Right lobe of liver (tissue), 6 donors: ENCODE measurements at regions not wholly inside any gene's neighbourhood (a gene's known extent, or its start where the extent isn't known, plus 50 kb on each side); places are given as distances from the start of the nearest gene placed in this dataset.

Experiments used
- ATAC-seq, 4 donors: fragments of 200-7000 bp; cut with Tn5 transposase; one replicate each; pipeline ENCODE4 v1.9.1; 2020; ENCODE audit warnings: mild to moderate bottlenecking in 4 of 4, moderate library complexity in 4 of 4
- DNase-seq, 3 donors: peaks; one replicate each; pipeline ENCODE4 v3.0.0-alpha.2; 2020
- H3K27ac ChIP-seq, 3 donors: fragments of 200-600 bp; one replicate each; pipeline ENCODE4 v1.8.0; 2022
- H3K27me3 ChIP-seq, 2 donors: fragments of 200-600 bp; one replicate each; pipeline ENCODE4 v1.8.0; 2022
- H3K36me3 ChIP-seq, 4 donors: fragments of 200-600 bp; sonication (generic) in 1 of 4; one replicate each; pipeline versions ENCODE4 v1.5.1 to v1.8.0; 2017 to 2022; ENCODE audit warnings: control low read depth in 1 of 4
- H3K4me1 ChIP-seq, 4 donors: fragments of 200-600 bp; sonication (generic) in 1 of 4; one replicate each; pipeline versions ENCODE4 v1.5.1 to v1.8.0; 2017 to 2022; ENCODE audit warnings: control low read depth in 1 of 4
- H3K4me3 ChIP-seq, 3 donors: fragments of 200-600 bp; one replicate each; pipeline ENCODE4 v1.8.0; 2022
- H3K9me3 ChIP-seq, 4 donors: fragments of 200-600 bp; sonication (generic) in 1 of 4; one replicate each; pipeline versions ENCODE4 v1.5.1 to v1.8.0; 2017 to 2022; ENCODE audit warnings: control low read depth in 1 of 4
- POLR2A ChIP-seq: fragments of 450-650 bp; IDR thresholded peaks from one replicate; pipeline ENCODE4 v1.6.1; 2017; ENCODE audit warnings: antibody characterized with exemption, mild to moderate bottlenecking
- WGBS: methylation state at CpG from one replicate; pipeline ENCODE4 v1.1.6; 2018; ENCODE audit warnings: low coverage, low lambda C conversion rate; ENCODE audit not compliant: insufficient coverage; ENCODE audit errors: missing lambda C conversion rate; 5-methylcytosine and 5-hydroxymethylcytosine counted together
- intact Hi-C, 2 donors: fragments of 100-400 bp; cut with DNase I; formaldehyde crosslinking; loops; one replicate each; pipeline versions ENCODE4 v1.11.2 to v1.14.1; 2022
- TF ChIP-seq, protein P1 (sequence below), 4 donors: fragments of 200-600 bp in 3 of 4; fragments of 450-650 bp in 1 of 4; IDR thresholded peaks; one replicate each; pipeline versions ENCODE4 v1.5.1 to v1.8.0; 2016 to 2022; ENCODE audit warnings: antibody characterized with exemption in 4 of 4, mild to moderate bottlenecking in 2 of 4
- donor health status: DM: no; HTN: yes; CAD: no.
- donor health status: DM: no; HTN: no; CAD: no.
- donor health status: DM: no; HTN: no; CAD: no.
- donor health status: DM: no; HTN: yes; CAD: no.
- donor health status: DM: no; HTN: yes; CAD: no.

DNA sequence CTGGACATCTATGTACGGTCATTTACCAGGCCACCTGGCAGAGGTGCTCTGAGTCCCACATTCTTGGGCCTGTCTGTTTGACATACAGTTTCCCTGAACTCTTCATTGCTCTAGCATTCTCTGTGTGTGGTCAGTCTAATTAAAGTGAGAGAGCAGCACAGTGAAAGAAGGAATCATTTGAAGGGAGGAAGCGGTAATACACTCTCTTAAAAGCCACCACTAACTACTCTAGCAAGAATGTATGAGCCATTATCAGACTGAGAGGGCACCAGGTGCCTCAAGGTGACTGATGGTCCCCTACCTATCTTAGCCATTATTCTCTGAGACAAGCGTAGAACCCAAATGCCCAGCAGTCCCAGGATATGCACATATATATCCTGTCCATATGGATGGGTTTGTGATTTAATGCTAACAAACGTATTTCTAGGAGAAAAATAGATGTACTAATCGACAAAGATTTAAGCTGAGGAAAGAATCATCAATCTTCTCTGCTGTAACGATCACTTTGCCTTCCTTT lies 527.2 kb downstream of the PRELID2 start:
- Histone ChIP-seq H3K4me3 (no peak overlapping the region), H3K4me1 (no peaks in the 10 kb centered on the region), H3K27me3 (no peaks in the 10 kb centered on the region), H3K27ac (no peak overlapping the region), H3K36me3 (no peaks in the 10 kb centered on the region), H3K9me3 (no peaks in the 10 kb centered on the region)
- no peak for ATAC-seq
- WGBS: 53% methylated on average over 6 of the region's 6 CpGs
- TF ChIP-seq, protein P1, sequence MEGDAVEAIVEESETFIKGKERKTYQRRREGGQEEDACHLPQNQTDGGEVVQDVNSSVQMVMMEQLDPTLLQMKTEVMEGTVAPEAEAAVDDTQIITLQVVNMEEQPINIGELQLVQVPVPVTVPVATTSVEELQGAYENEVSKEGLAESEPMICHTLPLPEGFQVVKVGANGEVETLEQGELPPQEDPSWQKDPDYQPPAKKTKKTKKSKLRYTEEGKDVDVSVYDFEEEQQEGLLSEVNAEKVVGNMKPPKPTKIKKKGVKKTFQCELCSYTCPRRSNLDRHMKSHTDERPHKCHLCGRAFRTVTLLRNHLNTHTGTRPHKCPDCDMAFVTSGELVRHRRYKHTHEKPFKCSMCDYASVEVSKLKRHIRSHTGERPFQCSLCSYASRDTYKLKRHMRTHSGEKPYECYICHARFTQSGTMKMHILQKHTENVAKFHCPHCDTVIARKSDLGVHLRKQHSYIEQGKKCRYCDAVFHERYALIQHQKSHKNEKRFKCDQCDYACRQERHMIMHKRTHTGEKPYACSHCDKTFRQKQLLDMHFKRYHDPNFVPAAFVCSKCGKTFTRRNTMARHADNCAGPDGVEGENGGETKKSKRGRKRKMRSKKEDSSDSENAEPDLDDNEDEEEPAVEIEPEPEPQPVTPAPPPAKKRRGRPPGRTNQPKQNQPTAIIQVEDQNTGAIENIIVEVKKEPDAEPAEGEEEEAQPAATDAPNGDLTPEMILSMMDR (IDR thresholded peaks at IDR 0.05): no peak
- TF ChIP-seq POLR2A: no peak
- intact Hi-C loops: no loop called here
- DNase-seq: no peak

DNA sequence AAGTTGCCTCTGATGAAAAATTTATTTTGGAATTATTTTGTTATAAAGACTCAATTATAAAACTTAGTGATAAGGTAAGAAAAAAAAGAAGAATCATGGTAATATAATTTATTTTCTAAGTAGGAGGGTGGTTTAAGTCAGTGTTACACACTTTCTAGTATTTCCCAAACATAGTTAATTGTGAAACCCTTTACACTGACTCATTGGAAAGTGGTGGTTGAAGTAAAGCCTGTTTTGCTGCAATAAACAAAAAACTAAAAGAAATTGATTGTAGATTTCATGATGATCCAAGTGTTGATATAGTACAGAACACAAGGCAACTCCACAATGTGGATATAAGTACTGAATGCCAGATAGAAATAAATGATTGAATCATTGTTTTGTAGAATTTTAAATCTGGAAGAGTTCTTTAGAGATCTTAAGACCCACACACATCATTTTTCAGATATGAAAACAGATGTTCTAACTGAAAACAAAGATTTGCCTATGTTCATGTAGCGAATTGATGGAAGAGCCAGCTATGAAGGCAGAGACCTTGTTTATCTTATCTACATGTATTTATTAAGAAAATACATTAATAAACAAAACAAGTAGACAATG lies 539.8 kb downstream of the PRELID2 start:
- TF ChIP-seq POLR2A: no peak
- TF ChIP-seq, protein P1 (IDR thresholded peaks at IDR 0.05): no peak
- 45% methylated on average over 1 of the region's 1 CpG for WGBS
- intact Hi-C loops: no loop called here
- DNase-seq (no peak), ATAC-seq (no peak)
- Histone ChIP-seq H3K4me3 (no peak overlapping the region), H3K27me3 (no peaks in the 10 kb centered on the region), H3K36me3 (no peaks in the 10 kb centered on the region), H3K4me1 (no peaks in the 10 kb centered on the region), H3K27ac (no peak overlapping the region), H3K9me3 (no peaks in the 10 kb centered on the region)

DNA sequence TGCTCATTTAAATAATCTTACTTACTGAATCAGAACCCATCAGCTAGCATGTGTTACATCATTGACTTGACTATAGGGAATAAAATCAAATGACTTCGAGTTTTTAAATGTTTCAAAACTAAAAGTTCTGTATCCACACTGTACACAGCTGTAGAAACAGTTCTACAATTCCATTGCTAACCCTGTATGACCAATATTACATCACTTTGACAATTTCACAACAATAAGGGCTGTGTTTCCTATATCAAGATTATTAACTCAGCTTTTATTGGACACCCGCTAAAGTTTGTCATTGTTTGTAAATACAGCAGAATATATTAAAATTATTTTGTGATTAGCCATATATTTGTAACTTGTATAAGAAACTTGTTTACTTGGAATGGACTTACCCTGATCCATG lies 540.8 kb downstream of the PRELID2 start:
- no peak overlapping the region for H3K27ac ChIP-seq
- ATAC-seq: no peak
- no peaks in the 10 kb centered on the region for H3K27me3 ChIP-seq
- H3K36me3 ChIP-seq: no peaks in the 10 kb centered on the region
- TF ChIP-seq, protein P1 (IDR thresholded peaks at IDR 0.05): no peak
- no peak for TF ChIP-seq POLR2A
- no peak for DNase-seq
- intact Hi-C loops: no loop called here
- no peak overlapping the region for H3K4me3 ChIP-seq
- H3K4me1 ChIP-seq: no peaks in the 10 kb centered on the region
- 53% methylated on average over 2 of the region's 2 CpGs for WGBS
- H3K9me3 ChIP-seq: no peaks in the 10 kb centered on the region

DNA sequence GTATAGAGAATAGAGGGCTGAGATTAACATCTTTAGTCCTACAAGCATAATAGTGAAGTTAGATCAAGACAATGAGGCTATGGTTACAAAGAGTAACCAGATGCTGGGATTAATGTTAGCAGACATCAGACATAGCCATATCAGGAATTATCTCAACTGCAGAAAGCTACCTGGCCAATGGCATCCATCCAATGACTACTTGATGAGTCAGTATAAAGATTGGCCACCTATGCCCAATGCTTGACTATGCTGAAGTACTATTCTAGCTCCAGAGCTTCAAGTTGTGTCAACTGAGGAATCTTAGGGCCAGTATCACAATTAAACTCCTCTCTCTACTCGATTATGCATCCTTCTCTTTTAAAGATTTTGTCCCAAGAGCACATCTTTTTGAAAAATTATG lies 541.4 kb downstream of the PRELID2 start:
- H3K27ac ChIP-seq: no peak overlapping the region

More for the DNA sequence above, 541.4 kb downstream of the PRELID2 start:
- H3K27me3 ChIP-seq: no peaks in the 10 kb centered on the region
- ATAC-seq: no peak
- H3K4me1 ChIP-seq: no peaks in the 10 kb centered on the region
- intact Hi-C loops: no loop called here
- no peak for DNase-seq
- TF ChIP-seq, protein P1 (IDR thresholded peaks at IDR 0.05): no peak
- TF ChIP-seq POLR2A: no peak
- no peaks in the 10 kb centered on the region for H3K36me3 ChIP-seq
- 20% methylated on average over 1 of the region's 1 CpG for WGBS
- H3K9me3 ChIP-seq: no peaks in the 10 kb centered on the region
- no peak overlapping the region for H3K4me3 ChIP-seq
